Mucosa of descending colon (tissue), 3 donors: ENCODE measurements at regions not wholly inside any gene's neighbourhood (a gene's known extent, or its start where the extent isn't known, plus 50 kb on each side); places are given as distances from the start of the nearest gene placed in this dataset.

Source experiments
- ATAC-seq: fragments of 200-7000 bp; cut with Tn5 transposase; one replicate; pipeline ENCODE4 v1.9.1; 2020; ENCODE audit warnings: mild to moderate bottlenecking, moderate library complexity
- DNase-seq, 3 donors: peaks; one replicate each; pipeline ENCODE4 v3.0.0-alpha.2; 2020
- H3K36me3 ChIP-seq: fragments of 200-600 bp; one replicate; pipeline ENCODE4 v1.8.0; 2021; ENCODE audit warnings: low read depth, mild to moderate bottlenecking
- H3K4me1 ChIP-seq: fragments of 200-600 bp; one replicate; pipeline ENCODE4 v1.8.0; 2021; ENCODE audit warnings: low read depth, mild to moderate bottlenecking
- H3K4me3 ChIP-seq: fragments of 200-600 bp; one replicate; pipeline ENCODE4 v1.8.0; 2021; ENCODE audit warnings: mild to moderate bottlenecking
- H3K9me3 ChIP-seq: fragments of 200-600 bp; one replicate; pipeline ENCODE4 v1.8.0; 2021; ENCODE audit warnings: mild to moderate bottlenecking
- intact Hi-C, 2 donors: fragments of 100-400 bp; cut with DNase I in 1 of 2; cut with micrococcal nuclease in 1 of 2; formaldehyde crosslinking; loops; one replicate each; pipeline versions ENCODE4 v1.11.0 to v1.11.1; 2022; cut with DNase I, micrococcal nuclease
- TF ChIP-seq, protein P1 (sequence below): fragments of 200-600 bp; IDR thresholded peaks from one replicate; pipeline ENCODE4 v1.8.0; 2022; ENCODE audit warnings: antibody characterized with exemption, mild to moderate bottlenecking
- donor health status: DM: no; HTN: no; CAD: no; lungs with moderate emphysema.
- donor health status: DM: no; HTN: no; CAD: no.
- donor health status: DM: no; HTN: yes; CAD: no.

DNA sequence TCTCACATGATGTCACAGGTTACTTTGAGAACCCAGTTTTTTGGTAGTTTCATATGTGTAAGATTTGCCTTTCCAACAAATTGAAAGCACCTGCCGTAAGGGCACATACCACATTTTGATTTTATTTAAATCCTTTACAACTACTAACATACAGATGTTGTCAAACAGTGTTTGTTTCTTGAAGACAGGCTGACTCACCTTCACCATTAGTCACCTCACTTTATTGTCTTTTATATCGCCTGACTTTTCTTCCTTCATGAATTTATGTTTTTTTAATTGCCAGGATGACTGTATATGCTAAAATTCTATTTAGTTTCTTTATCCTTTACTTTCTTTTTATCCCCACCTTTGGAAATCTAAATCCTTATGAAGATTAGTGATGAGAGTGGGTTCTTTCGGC, 886.7 kb downstream of the SUCLG1 start:
- TF ChIP-seq, protein P1, sequence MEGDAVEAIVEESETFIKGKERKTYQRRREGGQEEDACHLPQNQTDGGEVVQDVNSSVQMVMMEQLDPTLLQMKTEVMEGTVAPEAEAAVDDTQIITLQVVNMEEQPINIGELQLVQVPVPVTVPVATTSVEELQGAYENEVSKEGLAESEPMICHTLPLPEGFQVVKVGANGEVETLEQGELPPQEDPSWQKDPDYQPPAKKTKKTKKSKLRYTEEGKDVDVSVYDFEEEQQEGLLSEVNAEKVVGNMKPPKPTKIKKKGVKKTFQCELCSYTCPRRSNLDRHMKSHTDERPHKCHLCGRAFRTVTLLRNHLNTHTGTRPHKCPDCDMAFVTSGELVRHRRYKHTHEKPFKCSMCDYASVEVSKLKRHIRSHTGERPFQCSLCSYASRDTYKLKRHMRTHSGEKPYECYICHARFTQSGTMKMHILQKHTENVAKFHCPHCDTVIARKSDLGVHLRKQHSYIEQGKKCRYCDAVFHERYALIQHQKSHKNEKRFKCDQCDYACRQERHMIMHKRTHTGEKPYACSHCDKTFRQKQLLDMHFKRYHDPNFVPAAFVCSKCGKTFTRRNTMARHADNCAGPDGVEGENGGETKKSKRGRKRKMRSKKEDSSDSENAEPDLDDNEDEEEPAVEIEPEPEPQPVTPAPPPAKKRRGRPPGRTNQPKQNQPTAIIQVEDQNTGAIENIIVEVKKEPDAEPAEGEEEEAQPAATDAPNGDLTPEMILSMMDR = no peak
- ATAC-seq = peak; percentile 31

DNA sequence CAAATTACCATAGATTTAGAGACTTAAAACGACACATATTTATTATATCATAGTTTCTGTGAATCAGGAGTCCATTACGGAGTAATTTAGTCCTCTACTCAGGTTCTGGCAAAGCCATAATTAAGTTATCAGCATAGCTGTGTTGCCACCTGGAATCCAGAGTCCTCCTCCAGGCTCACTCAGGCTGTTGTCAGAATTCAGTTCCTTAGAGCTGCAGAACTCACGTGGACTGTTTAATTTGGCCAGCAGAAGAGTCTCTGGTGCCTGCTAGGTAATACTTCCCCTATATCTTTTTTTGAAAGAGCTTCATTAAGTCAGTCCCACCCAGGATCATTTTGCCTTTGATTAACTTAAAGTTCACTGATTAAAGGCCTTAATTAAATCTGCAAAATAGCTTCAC, 891.5 kb downstream of the SUCLG1 start:
- H3K4me3 ChIP-seq = no peak overlapping the region
- DNase-seq (no peak), ATAC-seq (no peak)
- no peaks in the 10 kb centered on the region for H3K4me1 ChIP-seq
- intact Hi-C loops = no loop called here
- TF ChIP-seq, protein P1 = no peak
- H3K9me3 ChIP-seq = no peaks in the 10 kb centered on the region
- H3K36me3 ChIP-seq = no peaks in the 10 kb centered on the region

More for the DNA sequence above, 886.7 kb downstream of the SUCLG1 start:
- intact Hi-C loops = no loop called here
- no peaks in the 10 kb centered on the region for H3K9me3 ChIP-seq
- H3K4me3 ChIP-seq = no peak overlapping the region
- no peaks in the 10 kb centered on the region for H3K4me1 ChIP-seq
- no peak for DNase-seq
- no peaks in the 10 kb centered on the region for H3K36me3 ChIP-seq

DNA sequence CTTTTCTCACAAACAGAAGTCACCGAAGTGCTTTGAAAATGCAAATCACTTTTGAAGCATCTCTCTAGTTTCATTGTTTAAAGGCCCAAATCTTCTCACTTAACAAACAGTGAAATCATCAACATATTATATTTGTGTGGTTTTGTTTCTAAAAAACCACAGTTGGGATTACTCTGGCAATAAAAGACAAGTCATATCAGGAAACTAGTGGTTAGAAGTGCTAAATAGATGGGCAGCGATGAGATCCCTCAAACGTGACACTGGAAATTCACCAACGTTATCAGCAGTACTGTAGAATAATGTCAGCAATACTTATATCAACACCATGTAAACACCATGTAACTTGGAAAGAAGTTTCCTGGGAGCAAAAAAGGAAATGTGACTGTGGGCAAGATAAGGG, 893.5 kb downstream of the SUCLG1 start:
- Histone ChIP-seq H3K4me3 (no peak overlapping the region), H3K36me3 (no peaks in the 10 kb centered on the region), H3K9me3 (no peaks in the 10 kb centered on the region), H3K4me1 (no peaks in the 10 kb centered on the region)
- ATAC-seq (no peak), DNase-seq (no peak)
- intact Hi-C loops = no loop called here
- TF ChIP-seq, protein P1 = no peak

DNA sequence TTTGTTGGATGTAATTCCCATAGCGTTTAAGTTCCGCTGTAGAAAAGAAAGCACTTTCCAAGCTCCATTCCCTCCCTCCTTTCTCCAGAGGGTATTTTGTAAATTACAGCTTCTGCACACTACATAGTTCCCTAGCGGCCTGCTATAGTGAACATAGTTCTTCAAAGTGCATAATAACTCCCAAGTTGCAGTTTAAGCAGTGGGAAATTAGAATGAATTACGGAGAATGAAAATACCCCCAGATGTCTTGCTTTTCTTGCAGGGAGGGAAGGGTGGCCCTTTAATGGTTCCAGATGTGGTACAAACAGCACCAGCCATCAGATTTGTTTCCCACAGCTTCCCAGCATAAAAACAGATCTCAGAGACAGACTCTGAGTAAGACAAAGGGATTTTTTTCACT, 893.9 kb downstream of the SUCLG1 start:
- intact Hi-C loops = no loop called here
- H3K4me3 ChIP-seq = no peak overlapping the region

GRCh38 chr2:83561592-83561991, 897.5 kb downstream of the SUCLG1 start:
- intact Hi-C loops = no loop called here
- no peak for ATAC-seq
- TF ChIP-seq, protein P1 = no peak

More for the DNA sequence above, 893.9 kb downstream of the SUCLG1 start:
- TF ChIP-seq, protein P1 = no peak
- DNase-seq (no peak), ATAC-seq (no peak)
- H3K4me1 ChIP-seq = no peaks in the 10 kb centered on the region
- H3K36me3 ChIP-seq = no peaks in the 10 kb centered on the region
- no peaks in the 10 kb centered on the region for H3K9me3 ChIP-seq

GRCh38 chr2:83536556-83536955, 922.5 kb downstream of the SUCLG1 start:
- intact Hi-C loops = no loop called here
- no peak for DNase-seq
- TF ChIP-seq, protein P1 = no peak
- no peaks in the 10 kb centered on the region for H3K36me3 ChIP-seq
- ATAC-seq = no peak
- no peaks in the 10 kb centered on the region for H3K4me1 ChIP-seq
- no peaks in the 10 kb centered on the region for H3K9me3 ChIP-seq
- no peak overlapping the region for H3K4me3 ChIP-seq

More at GRCh38 chr2:83561592-83561991, 897.5 kb downstream of the SUCLG1 start:
- Histone ChIP-seq H3K4me3 (no peak overlapping the region), H3K4me1 (no peaks in the 10 kb centered on the region), H3K36me3 (no peaks in the 10 kb centered on the region), H3K9me3 (no peaks in the 10 kb centered on the region)
- DNase-seq = no peak
